ENCODE measurements at regions not wholly inside any gene's neighbourhood (a gene's known extent, or its start where the extent isn't known, plus 50 kb on each side); places are given as distances from the start of the nearest gene placed in this dataset.

DNA sequence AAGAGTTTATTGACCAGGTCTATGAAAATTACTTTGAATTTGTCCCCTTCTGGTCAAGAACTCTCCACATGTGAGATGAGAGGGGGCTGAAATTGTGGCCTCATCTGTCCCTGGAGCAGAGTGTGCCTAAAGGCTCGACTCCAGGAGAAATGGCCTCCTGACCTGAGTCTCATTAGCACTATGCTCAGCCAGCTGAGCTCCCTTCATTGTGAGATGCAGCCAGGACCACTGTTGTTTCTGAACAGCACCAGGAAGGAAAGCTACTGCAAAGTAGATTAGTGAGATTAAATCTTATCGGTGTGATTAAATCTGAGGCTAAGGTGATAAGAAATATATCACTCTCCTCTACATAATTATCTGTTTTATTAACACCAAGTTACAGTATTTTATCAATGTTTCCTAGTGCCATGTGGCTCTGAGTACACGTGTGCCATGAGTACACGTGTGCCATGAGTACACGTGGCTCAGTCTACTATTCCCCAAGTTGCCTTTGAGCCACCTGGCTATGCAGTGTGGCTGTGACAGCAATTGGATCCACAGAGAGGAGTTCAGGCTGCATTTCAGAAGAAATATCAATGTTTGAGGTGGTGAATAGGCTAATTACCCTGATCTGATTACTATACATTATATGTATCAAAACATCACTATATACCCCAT lies 126.9 kb downstream of the IPMK start:
- no peak for DNase-seq (ENCODE audit: low read depth, low spot score)
- H3K4me3 ChIP-seq (ENCODE audit: low read length), result no peak overlapping the region

DNA sequence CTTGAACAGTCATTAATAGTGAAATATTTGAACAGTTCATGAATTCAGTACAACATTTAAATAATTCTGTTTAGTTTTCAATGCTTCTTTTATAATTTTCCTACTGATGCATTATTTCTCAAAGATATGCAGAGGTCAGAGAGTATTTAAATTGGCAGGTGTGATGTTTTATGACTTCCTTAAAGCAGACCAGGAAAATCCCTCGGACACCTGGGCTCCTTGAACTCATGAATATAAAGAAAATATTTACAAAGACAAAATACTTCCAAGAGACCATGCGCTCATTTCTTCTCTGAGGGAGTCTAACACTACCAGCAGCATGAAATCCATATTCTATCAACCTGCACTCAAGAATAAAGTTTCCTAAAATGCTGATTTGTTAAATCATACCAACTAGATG lies 127.6 kb downstream of the IPMK start:
- DNase-seq (ENCODE audit: low read depth, low spot score), result no peak

DNA sequence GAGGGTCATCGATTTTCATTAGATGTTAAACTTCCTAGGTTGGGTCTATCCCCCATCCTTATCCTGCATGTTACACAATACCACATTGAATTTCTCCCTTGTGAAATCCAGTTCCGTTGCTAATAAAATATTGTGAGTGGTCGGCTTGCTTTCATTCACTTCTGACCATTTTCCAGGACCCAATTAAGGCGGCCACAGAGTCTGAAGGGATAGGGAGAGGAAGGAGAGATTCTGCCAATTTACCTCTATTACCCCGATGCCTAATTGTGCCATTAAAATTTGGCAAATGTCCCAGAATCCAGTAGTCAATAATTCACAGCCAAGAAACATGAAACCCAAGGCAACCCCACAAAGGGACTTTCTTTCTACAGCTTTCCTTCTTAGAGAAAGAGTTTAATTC lies 129.9 kb downstream of the IPMK start:
- no peak for DNase-seq (ENCODE audit: low read depth, low spot score)
- H3K4me3 ChIP-seq (ENCODE audit: low read length), result no peak overlapping the region

More for the DNA sequence above, 127.6 kb downstream of the IPMK start:
- H3K4me3 ChIP-seq (ENCODE audit: low read length), result no peak overlapping the region

DNA sequence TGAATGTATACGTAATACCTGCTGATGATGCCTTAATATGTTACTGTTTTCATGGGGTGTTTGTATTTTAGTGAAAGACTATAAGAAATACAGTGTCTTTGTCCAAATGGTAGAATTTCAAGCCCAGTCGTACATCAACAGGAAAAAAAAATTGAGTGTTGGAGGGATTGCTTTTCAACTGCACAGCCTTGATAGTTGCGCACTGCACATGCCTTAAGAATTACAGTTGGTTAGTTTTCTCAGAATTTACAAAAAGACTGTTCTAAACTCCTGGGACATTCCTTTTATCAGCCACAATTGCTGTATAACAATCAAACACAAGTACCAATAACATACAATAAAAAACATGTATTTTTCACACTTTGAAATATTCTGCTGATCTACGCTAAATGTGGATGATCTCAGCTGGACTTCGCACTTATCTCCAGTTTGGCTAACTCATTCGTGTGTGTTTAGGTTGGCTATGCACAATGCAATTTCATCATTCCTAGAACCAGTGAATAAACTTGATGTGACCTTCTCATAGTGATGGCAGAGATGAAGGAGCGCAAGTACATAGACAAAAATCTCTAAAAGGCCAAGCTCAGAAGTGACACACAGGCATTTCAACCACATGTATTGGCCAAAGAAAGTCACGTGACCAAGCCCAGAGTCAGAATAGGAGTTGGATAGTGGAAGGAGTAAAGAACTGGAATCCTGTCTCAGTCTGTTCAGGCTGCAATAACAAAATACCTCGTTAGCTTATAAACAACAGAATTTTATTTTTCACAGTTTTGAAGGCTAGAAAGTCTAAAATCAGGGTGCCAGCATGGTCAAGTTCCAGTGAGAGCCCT lies 152.3 kb downstream of the IPMK start:
- no peak overlapping the region for H3K4me3 ChIP-seq (ENCODE audit: low read length)

DNA sequence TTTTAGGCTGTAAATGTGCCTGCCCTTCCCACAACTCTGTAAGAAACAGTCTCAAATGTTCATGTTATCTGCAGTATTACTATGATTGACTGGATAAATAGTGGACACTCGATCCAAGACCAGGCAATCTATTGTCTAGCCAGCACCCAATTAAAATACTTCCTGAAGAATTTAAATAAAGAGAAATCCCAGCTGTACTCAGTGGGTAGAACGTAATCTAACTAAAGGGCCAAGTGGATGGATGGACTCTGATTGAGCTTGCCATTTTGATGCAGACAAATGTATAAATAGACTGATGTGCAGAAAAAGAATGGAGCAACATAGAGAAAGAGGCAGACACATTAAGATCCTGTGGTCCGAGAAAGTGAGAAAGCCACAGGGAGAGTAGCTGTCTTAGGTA lies 158.0 kb downstream of the IPMK start:
- no peak for DNase-seq (ENCODE audit: low read depth, low spot score)
- H3K4me3 ChIP-seq (ENCODE audit: low read length), result no peak overlapping the region

More for the DNA sequence above, 152.3 kb downstream of the IPMK start:
- no peak for DNase-seq (ENCODE audit: low read depth, low spot score)

DNA sequence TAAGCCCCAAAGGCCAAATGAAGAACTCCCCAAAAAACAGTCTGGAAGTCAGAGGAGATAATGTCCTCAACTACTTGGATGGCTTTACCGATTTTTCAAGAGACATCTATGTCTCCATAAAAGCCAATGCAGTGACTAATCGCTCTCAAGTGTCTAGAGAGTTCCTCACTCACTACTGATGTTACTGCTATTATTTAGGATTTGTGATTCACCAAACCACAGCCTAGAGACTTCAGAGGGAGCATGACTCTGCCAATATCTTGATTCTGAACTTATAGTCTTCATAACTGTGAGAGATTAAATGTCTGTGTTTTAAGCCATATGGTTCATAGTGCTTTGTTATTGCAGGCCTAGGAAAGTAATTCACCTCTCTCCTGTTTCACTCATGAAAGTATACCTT lies 160.2 kb downstream of the IPMK start:
- DNase-seq (ENCODE audit: low read depth, low spot score), result no peak

DNA sequence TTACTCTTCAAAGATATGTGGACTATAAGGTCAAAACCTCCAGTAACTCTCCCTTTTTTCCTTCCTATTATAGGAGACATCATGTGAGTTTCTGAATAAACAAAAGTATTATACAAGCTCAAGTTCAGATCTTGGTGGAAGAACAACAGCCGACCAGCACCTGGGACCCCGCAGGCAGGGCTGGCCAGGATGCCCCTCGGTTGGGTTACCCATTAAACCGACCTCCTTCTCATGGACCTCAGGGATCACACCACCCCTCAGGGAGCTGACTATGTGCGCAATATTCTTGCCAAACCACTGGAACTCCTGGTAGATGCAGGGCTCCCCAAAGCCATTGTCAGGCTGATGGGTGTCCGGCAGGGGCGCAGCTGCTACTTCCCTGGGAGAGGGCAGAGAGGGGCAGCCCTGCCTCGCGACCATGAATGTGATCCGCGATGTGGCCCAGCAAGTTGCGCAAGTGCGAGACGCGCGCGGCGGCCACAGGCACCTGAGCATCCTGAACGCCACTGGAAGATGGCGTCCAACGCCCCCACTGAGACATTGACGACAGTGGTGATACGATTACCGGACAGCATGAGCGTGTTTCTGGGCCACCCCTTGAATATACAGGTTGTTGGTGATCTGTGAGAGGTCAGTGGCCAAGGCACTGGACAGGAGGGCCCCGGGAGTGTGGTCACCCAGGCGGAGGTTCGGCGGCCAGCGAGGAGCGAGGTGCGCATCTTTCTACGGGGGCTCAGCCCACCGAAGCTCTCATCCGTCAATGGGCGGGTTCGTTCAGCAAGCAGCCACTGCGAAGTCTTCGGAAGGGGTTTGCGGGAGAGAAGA lies 161.3 kb downstream of the IPMK start:
- H3K4me3 ChIP-seq (ENCODE audit: low read length), result no peak overlapping the region
- no peak for DNase-seq (ENCODE audit: low read depth, low spot score)

More for the DNA sequence above, 160.2 kb downstream of the IPMK start:
- no peak overlapping the region for H3K4me3 ChIP-seq (ENCODE audit: low read length)

DNA sequence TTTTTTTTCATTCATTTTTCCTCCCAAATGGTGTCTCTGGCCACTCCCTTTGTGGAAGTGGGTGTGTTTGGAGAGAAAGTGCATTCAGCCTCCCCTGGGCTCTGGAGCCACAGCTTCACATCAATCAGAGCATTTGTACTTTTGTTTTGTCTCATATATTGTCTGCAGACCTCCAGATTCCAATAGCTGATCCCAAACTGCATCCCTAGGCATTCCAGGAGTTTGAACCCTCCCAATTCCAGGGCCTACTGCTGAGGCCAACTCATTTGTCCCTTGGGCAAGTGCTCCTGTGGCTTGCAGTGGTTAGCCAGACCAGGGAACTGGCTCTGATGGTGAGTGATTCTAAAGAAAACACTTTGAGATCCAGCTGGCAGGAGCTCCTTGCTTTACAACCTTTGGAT lies 163.3 kb downstream of the IPMK start:
- H3K4me3 ChIP-seq (ENCODE audit: low read length), result no peak overlapping the region
- no peak for DNase-seq (ENCODE audit: low read depth, low spot score)

DNA sequence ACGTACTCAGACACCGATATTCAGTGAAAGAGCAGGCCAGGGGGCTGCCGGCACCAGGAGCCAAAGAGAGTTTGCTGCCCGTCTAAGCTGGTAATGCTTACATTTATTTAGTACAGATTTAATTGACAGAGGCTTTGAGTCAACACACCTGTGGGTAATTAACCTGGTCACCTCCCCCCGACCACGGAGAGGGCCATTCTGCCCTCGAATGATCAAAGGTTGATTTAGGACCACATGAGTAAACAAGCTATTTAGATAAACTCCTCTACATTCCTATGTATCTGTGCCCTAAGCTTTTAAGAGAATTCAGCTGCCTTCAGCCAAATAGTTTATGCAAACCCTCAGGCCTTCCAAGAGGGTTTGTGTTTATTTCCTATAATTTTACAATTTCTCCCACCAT lies 164.8 kb downstream of the IPMK start:
- no peak overlapping the region for H3K4me3 ChIP-seq (ENCODE audit: low read length)
- no peak for DNase-seq (ENCODE audit: low read depth, low spot score)

DNA sequence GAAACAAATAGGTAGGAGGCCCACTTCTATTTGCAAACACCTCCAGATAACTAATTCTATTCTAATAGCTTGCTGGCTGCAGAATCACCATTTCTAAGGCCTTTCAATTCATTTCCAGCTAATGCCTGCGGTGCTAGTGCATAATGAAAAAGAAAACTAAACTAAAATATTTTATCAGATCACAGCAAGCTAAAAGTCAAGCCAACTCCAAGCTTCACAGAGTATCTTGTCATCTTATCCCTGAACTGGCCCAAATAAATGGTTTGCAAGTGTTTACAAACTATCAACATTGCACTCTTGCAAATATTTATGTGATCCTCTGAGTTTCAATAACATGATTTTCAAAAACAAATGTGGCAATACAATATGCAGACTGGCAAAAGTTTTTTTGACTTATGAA lies 166.0 kb downstream of the IPMK start:
- H3K4me3 ChIP-seq (ENCODE audit: low read length), result no peak overlapping the region
- DNase-seq (ENCODE audit: low read depth, low spot score), result no peak

DNA sequence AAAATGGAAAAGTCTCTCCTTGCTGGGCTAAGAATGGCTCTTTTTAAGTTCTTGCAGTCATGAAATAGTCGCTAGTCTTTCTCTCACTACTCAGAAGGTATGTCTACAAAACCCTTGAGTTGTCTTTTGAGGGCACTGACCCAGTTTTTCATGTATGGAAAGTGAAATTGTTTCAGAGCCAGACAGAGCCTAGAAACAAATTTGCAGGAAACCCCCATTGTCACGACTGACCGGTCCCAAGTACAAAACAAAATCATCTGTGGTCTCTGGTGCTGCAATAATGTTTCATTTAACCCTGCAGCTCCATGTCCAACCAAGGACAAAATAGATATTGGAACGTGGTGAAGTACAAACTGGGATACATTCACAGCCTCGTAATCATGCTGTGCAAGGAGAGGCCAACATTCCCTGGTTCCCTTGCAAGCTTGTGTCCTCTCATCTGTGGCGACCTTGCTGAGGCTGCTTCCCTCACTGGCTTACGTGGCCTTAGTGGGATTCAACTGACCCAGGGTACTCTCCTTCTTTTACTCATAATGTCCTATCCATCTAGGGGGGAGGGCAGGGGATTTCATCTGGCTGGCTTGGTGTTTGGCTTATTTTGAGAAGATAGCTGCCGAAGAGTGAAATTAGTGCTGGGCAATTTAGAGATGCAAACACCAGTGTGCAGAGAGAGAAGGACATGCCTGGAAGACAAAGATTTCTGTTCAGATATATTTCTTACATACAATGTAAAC lies 172.5 kb downstream of the IPMK start:
- no peak overlapping the region for H3K4me3 ChIP-seq (ENCODE audit: low read length)
- DNase-seq (ENCODE audit: low read depth, low spot score), result no peak

DNA sequence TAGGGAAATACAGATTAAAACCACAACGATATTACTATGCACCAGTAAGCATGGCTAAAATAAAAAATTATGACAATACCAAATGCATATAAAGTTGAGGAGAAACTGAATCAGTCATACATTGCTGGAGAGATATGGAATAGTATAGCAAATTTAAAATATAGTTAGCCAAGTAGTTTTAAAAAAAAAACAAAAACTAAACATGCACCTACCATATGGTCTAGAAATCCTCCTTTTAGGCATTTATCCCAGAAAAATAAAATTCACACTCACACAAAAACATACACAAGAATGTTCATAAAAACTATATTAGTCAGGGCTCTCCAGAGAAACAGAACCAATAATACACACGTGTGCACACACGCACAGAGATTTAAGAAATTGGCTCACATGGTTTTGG lies 175.8 kb downstream of the IPMK start:
- no peak overlapping the region for H3K4me3 ChIP-seq (ENCODE audit: low read length)
- DNase-seq (ENCODE audit: low read depth, low spot score), result no peak

DNA sequence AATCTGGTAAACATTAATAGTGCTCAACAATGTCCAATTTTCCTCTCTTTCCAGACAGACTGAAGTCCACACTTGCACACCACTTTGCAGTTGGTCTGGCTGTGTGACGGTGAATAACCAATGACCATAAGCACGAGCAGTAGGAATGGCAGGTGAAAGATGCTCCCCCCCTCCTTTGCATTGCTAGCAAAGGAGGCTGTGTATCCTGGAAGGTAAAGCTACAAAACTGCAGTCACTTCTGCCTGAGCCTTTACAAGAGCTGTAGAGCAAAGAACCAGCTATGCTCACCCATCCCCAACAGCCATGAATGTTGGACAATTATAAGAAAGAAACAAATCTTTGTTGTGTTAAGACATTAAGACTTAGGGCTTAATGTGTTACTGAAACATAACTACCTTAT lies 178.0 kb downstream of the IPMK start:
- no peak for DNase-seq (ENCODE audit: low read depth, low spot score)
- no peak overlapping the region for H3K4me3 ChIP-seq (ENCODE audit: low read length)

DNA sequence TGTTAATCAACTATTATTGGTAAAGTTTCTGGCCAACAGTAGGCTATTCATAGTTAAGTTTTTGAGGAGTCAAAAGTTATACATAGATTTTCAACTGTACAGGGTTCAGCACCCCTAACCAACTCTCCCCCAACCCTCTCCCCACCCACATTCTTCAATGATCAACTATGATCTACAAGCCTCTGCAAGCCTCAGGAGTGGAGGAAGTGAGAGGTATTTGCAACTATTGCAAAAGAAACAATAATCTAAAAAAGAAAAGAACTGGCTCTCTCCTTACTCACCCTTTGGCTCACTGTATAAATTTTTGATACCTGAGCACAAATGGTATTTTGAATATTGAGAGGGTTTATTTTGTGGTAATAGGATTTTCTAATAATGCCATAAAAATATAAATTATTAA lies 179.8 kb downstream of the IPMK start:
- no peak for DNase-seq (ENCODE audit: low read depth, low spot score)
- H3K4me3 ChIP-seq (ENCODE audit: low read length), result no peak overlapping the region

DNA sequence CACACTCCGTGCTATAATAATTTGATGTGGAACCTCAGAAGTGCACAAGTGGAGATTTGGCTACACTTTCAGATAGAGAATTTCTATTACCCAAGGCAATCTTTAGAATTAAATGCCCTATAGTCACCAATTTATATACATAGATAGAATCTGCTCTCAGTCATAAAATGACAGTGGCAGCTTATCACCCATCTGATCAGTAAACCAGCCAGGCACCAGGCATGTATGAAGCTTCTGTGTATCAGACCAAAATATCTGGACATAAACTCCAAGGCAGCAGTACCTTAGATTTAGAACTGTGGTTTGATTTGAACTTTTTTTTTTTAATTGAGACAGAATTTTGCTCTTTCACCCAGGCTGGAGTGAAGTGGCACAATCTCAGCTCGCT lies 180.9 kb downstream of the IPMK start:
- DNase-seq (ENCODE audit: low read depth, low spot score), result no peak
- H3K4me3 ChIP-seq (ENCODE audit: low read length), result no peak overlapping the region

DNA sequence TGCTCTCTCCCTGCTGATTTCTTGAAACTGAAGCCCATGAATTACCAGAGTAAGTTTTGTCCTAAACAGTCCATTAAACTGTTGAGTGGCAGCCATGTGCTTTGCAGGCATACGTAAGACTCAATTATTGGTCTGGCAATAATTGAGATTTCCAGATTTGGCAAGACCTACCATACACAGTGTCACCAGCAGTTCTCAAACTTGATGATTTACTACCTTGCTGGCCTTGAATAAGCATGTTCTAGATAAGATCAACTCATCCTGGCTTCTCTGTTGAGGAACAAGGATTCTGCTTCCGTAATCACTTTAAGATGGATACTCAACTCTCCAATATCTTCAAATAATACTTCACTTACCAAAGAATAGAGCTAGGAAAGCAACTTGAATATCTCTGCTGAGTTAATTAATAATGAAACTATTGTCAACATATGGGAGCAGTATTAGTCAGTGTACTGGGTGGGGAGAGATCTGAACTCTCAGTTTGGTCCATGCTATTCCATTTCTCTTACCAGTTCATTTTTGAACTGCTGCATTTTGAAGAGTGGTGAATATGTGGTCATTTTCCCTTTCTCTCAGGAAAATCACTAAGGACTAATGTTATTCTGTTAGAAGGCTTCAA lies 181.4 kb downstream of the IPMK start:
- no peak overlapping the region for H3K4me3 ChIP-seq (ENCODE audit: low read length)

DNA sequence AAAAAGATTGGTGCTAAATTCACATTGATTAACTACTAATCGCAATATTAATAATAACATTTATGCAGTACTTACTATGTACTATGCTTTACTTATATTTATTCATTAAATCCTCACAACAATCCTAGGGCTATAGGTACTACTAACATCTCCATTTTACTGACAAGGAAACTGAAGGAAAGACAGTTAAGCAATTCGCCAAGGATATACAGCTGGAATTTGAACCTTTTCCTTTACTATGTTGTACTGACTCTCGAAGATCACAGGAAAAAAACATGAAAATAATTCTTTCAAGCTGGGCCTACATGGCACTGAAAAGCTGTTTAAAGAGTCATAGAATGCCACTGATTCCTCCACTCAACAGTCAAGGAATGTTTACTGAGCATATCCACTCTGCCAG lies 185.4 kb downstream of the IPMK start:
- H3K4me3 ChIP-seq (ENCODE audit: low read length), result no peak overlapping the region
- DNase-seq (ENCODE audit: low read depth, low spot score), result no peak

More for the DNA sequence above, 181.4 kb downstream of the IPMK start:
- no peak for DNase-seq (ENCODE audit: low read depth, low spot score)

DNA sequence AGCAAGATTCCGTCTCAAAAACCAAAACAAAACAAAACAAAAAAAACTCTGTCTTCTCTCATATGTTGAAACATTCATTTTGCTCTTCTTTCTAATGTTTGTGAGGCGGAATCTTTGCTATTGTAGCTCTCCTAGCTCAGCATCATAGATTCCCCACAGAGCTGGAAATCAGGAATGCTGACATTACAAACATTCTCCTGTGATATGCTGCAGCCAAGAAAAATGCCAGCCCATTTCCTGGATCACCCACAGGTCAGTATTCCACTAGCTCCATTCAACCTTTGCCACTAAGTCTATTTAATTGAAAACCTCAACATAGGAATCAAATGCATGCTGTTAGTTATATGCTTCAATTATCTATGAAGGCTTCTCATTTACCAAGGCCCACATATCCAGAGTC lies 186.3 kb downstream of the IPMK start:
- DNase-seq (ENCODE audit: low read depth, low spot score), result no peak
- H3K4me3 ChIP-seq (ENCODE audit: low read length), result no peak overlapping the region

DNA sequence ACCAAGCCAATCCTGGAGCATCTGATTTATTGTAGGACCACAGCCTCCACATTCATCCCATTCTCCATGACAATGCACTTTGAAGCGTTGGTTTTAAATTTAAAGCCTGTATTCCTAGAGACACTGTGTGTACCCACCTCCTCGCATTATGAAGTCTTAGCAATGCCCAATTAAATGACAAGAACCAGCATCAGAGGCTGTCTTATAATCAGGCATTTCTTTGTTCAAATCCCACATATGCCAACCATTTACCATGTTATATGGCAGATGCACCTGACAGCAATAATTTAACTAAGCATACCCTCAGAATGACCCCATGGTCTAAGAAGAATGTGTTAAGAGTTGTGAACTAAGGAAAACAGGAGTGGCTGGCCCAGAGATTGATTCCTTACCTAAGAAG lies 188.2 kb downstream of the IPMK start:
- H3K4me3 ChIP-seq (ENCODE audit: low read length), result no peak overlapping the region
- DNase-seq (ENCODE audit: low read depth, low spot score), result no peak
